Parathyroid adenoma (tissue), 2 donors: ENCODE measurements at regions not wholly inside any gene's neighbourhood (a gene's known extent, or its start where the extent isn't known, plus 50 kb on each side); places are given as distances from the start of the nearest gene placed in this dataset.

ENCODE experiments used
- H2AFZ ChIP-seq: fragments of 300-600 bp; sonication (generic); one replicate; pipeline ENCODE4 v1.7.0; 2017; ENCODE audit warnings: antibody characterized with exemption, mild to moderate bottlenecking
- H3K27ac ChIP-seq: fragments of 300-600 bp; sonication (generic); one replicate; pipeline ENCODE4 v1.7.0; 2017
- H3K27me3 ChIP-seq: fragments of 300-600 bp; sonication (generic); one replicate; pipeline ENCODE4 v1.7.0; 2017; ENCODE audit warnings: low read length; ENCODE audit not compliant: control insufficient read depth, insufficient read depth
- H3K36me3 ChIP-seq: fragments of 300-600 bp; sonication (generic); one replicate; pipeline ENCODE4 v1.7.0; 2017; ENCODE audit warnings: low read length; ENCODE audit not compliant: control insufficient read depth, insufficient read depth
- H3K4me1 ChIP-seq: fragments of 300-600 bp; sonication (generic); one replicate; pipeline ENCODE4 v1.7.0; 2017; ENCODE audit warnings: control low read depth
- H3K4me2 ChIP-seq: fragments of 300-600 bp; sonication (generic); one replicate; pipeline ENCODE4 v1.7.0; 2017; ENCODE audit warnings: low read length
- H3K4me3 ChIP-seq: fragments of 300-600 bp; sonication (generic); one replicate; pipeline ENCODE4 v1.7.0; 2017; ENCODE audit warnings: low read depth, low read length
- H3K79me2 ChIP-seq: fragments of 300-600 bp; sonication (generic); one replicate; pipeline ENCODE4 v1.7.0; 2017; ENCODE audit warnings: control low read depth
- H3K9ac ChIP-seq: fragments of 300-600 bp; sonication (generic); one replicate; pipeline ENCODE4 v1.7.0; 2017; ENCODE audit warnings: mild to moderate bottlenecking
- H3K9me3 ChIP-seq: fragments of 300-600 bp; sonication (generic); one replicate; pipeline ENCODE4 v1.7.0; 2017; ENCODE audit warnings: low read length; ENCODE audit not compliant: control insufficient read depth
- TF ChIP-seq, protein P1 (sequence below): fragments of 300-600 bp; sonication (generic); IDR thresholded peaks from one replicate; pipeline ENCODE4 v1.7.0; 2017; ENCODE audit warnings: antibody characterized with exemption, mild to moderate bottlenecking
- donor health status: primary hyperparathyroidism.

DNA sequence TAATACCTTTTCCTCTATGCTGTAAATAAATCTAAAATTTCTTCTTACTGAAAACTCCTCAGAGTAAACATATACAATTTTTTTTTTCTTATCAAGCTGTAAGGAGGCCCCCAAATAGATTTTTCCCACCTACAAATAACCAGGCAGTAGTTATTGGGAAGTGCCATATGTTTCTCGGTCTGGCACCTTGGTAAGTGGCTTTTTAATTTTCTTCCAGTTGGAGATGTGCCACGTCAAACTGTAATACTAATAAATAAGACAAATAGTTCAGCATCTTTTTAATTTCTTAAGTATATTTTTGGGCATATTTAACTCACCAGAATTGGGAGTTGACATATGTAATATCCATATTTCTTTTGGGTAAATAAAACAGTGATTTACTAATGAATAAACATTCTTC is 346.3 kb downstream of the DIPK2A start:
- Histone ChIP-seq H3K79me2 (no peaks in the 10 kb centered on the region), H3K4me3 (no peak overlapping the region), H3K9me3 (no peaks in the 10 kb centered on the region), H3K9ac (no peak overlapping the region), H2AFZ (no peak overlapping the region), H3K4me1 (no peaks in the 10 kb centered on the region), H3K27me3 (no peaks in the 10 kb centered on the region), H3K4me2 (no peak overlapping the region), H3K27ac (no peak overlapping the region), H3K36me3 (no peaks in the 10 kb centered on the region)
- TF ChIP-seq, protein P1, sequence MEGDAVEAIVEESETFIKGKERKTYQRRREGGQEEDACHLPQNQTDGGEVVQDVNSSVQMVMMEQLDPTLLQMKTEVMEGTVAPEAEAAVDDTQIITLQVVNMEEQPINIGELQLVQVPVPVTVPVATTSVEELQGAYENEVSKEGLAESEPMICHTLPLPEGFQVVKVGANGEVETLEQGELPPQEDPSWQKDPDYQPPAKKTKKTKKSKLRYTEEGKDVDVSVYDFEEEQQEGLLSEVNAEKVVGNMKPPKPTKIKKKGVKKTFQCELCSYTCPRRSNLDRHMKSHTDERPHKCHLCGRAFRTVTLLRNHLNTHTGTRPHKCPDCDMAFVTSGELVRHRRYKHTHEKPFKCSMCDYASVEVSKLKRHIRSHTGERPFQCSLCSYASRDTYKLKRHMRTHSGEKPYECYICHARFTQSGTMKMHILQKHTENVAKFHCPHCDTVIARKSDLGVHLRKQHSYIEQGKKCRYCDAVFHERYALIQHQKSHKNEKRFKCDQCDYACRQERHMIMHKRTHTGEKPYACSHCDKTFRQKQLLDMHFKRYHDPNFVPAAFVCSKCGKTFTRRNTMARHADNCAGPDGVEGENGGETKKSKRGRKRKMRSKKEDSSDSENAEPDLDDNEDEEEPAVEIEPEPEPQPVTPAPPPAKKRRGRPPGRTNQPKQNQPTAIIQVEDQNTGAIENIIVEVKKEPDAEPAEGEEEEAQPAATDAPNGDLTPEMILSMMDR = no peak

DNA sequence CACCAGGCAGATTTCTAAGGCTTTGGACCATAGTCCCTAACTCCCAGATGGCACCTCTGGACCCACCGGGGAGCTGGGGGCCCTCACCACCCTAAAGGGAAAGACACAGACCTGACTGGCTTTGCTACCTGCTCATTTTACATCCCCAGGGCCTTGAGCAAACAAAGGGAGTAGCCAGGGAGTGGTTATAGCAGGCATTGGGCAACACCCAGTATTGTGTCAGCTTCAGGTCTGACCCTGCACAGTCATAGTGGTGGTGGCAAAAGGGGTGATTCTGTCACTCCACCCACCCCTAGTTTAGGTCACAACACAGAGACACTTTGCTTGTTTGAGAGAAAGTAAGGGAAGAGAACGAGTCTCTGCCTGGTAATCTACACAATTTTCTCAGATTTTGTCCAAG is 352.5 kb downstream of the DIPK2A start:
- Histone ChIP-seq H3K9me3 (no peaks in the 10 kb centered on the region), H3K9ac (no peak overlapping the region), H3K79me2 (no peaks in the 10 kb centered on the region), H3K4me3 (no peak overlapping the region), H2AFZ (no peak overlapping the region), H3K36me3 (no peaks in the 10 kb centered on the region), H3K27ac (no peak overlapping the region), H3K4me1 (no peaks in the 10 kb centered on the region), H3K27me3 (no peaks in the 10 kb centered on the region), H3K4me2 (no peak overlapping the region)
- TF ChIP-seq, protein P1 = no peak

DNA sequence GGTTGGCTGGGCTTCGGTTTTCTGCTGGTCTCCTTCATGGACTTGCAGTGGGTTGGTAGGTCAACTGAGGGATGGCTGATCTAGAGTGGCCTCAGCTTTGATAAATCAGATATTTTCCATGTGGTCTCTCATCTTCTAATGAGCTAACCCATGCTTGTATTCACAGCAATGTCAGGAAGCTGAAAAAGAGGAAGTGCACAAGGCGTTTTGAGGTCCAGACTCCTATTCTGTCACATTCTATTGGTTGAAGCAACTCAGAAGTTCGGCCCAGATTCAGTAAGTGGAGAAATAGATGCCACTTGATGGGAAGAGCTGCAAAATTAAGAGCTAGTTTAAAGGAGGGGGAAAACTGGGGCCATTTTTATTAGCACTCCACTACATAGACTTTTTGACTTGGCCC is 361.2 kb downstream of the DIPK2A start:
- H3K27ac ChIP-seq = no peak overlapping the region
- no peaks in the 10 kb centered on the region for H3K27me3 ChIP-seq
- H3K9ac ChIP-seq = no peak overlapping the region
- H3K79me2 ChIP-seq = no peaks in the 10 kb centered on the region
- no peak overlapping the region for H3K4me3 ChIP-seq
- no peak overlapping the region for H2AFZ ChIP-seq
- no peaks in the 10 kb centered on the region for H3K4me1 ChIP-seq
- no peak overlapping the region for H3K4me2 ChIP-seq
- TF ChIP-seq, protein P1 = no peak
- no peaks in the 10 kb centered on the region for H3K36me3 ChIP-seq
- H3K9me3 ChIP-seq = no peaks in the 10 kb centered on the region

DNA sequence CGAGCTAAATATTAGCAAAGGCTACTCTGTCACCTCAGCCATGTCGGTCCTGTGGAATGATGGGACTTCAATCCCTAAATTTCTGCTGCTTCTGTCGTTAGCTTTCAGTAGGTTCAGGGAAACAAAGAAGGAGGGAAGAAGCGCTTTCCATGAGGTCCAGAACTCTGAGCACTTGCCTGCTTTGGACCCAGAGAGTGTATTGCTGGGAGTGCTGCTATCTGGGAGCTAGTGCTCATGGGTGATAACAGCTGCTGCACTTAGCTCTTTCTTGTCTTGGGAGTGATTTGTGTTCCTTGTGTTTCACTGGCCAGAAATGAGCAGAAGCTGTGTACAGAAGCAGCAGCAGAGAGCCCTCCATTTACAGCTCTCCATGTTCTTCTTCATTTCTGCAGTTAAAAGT is 369.8 kb downstream of the DIPK2A start:
- no peak overlapping the region for H3K4me3 ChIP-seq
- no peaks in the 10 kb centered on the region for H3K4me1 ChIP-seq
- H3K27ac ChIP-seq = no peak overlapping the region
- no peaks in the 10 kb centered on the region for H3K36me3 ChIP-seq
- H3K27me3 ChIP-seq = no peaks in the 10 kb centered on the region
- no peak overlapping the region for H3K9ac ChIP-seq
- no peak overlapping the region for H3K4me2 ChIP-seq
- TF ChIP-seq, protein P1 = no peak
- peak overlapping the region; percentile 40 for H2AFZ ChIP-seq
- H3K9me3 ChIP-seq = no peaks in the 10 kb centered on the region
- no peaks in the 10 kb centered on the region for H3K79me2 ChIP-seq

DNA sequence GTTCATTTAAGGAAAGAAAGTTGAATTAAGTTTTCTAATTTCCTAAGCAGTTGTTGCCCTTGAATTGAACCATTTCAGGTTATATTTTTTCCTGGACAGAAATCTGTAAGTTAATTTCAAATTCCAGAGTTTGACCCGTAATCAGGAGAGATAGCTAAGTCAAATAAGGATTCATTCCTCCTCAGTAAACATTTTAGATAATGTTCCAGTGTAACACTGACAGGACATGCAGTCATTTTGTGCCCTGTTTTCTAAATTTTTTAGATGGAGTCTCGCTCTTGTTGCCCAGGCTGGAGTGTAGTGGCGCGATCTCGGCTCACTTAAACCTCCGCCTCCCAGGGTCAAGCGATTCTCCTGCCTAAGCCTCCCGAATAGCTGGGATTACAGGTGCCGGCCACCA is 371.7 kb downstream of the DIPK2A start:
- no peak overlapping the region for H3K4me3 ChIP-seq
- H3K79me2 ChIP-seq = no peaks in the 10 kb centered on the region
- H3K27ac ChIP-seq = no peak overlapping the region
- no peaks in the 10 kb centered on the region for H3K4me1 ChIP-seq
- H3K9ac ChIP-seq = no peak overlapping the region
- no peaks in the 10 kb centered on the region for H3K9me3 ChIP-seq
- H2AFZ ChIP-seq = no peak overlapping the region
- H3K36me3 ChIP-seq = no peaks in the 10 kb centered on the region
- H3K27me3 ChIP-seq = no peaks in the 10 kb centered on the region
- H3K4me2 ChIP-seq = no peak overlapping the region
- TF ChIP-seq, protein P1 = no peak
